NCI-H460 (cell line): ENCODE measurements at regions not wholly inside any gene's neighbourhood (a gene's known extent, or its start where the extent isn't known, plus 50 kb on each side); places are given as distances from the start of the nearest gene placed in this dataset.

ENCODE experiments used
- DNase-seq: peaks from one replicate; pipeline ENCODE4 v3.0.0-alpha.2; 2016; ENCODE audit warnings: low read depth; ENCODE audit errors: extremely low read depth

- no peak for DNase-seq
Observed at GRCh38 chr10:42969909-42970308, 107.0 kb upstream of the RET start.

DNA sequence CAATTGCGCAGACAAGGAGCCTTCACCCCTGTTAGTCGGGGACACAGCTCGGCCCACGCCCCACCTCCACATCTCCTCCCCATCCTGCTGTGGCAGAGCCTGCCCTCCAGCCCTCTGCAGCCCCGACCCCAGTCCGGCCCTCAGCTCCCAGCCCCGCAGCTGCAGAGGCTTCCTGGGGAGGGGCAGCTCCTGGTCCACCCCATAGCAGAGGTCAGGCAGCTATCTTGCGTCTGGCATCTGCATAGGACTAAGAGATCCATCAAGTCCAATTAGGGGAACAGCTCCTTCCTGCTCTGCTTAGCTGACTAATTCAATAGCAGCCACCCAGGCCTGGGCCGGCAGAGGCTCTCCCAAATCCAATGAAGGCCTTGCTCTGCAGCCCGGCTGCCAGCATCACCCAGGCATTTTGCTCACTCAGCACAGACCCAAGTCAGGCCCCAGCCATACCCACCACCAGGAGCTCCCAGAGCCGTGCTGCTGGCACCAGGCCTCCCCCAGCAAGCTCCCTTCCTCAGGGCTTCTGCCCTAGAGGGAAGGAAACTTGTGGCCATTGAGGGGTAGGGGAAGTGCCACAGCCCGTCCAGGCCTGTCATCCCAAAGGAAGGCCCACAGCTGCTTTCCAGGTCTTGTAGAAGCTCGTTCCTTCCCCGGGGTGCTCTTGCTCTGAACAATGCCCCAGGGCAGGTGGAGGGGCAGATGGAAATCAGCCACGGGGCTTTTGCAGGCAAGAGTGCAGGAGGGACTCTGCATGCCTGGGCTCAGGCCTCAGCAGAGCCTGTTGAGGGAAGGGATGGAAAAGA lies 106.2 kb upstream of the RET start:
- DNase-seq: no peak

GRCh38 chr10:42971251-42971599 lies 105.6 kb upstream of the RET start:
- DNase-seq: no peak

DNA sequence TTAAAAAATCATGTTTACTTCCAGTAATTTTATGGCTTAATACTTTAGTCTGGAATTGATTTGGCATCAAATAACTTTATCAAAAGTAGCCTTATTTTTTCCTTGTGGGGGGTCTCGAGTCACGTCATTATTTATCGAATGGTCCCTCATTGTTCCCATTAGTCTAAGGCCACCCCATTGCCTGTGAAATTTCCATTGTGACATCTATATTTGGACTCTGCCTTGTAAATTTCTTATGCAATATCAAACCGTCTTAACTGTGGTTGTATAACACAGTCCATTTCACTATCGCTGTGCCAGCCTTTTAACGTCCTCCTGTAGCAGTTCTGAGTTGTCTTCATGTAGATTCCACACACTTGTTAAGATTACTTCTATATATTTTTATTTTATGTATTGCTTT lies 103.9 kb upstream of the RET start:
- no peak for DNase-seq

DNA sequence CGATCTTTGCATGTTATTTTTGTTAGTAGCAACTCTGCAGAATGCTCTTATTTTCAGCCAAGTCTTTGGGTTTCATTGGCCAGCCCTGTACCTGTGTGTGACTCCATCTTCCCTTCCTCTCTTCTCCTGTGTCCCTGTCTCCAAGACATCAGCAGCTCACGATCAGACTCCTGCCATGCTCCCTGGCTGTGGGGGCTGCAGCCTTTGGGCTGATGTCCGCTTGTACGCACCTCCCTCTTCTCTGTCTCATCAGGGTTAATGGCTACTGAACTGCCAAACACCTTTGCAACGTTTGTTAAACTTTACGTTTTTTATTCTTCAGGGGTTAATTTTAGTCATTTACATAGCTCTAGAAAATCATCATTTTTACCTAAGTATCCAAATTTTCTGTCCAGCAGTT lies 103.5 kb upstream of the RET start:
- no peak for DNase-seq

GRCh38 chr10:42973870-42974692 lies 102.8 kb upstream of the RET start:
- DNase-seq: no peak

DNA sequence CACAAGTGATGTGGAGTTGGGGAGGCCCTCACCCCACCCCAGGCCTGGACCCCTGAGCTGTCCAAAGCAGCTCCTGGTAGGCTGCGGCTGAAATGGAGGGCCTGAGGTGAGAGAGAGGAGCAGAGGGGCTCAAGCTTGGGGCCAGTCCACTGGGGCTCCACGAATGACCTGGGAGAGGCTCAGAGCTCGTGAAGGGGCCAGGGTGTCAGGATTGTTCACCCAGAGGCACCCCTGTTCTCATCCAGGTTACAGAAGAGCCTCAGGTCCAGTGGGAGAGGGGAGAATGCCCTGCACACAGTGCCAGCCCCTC lies 102.2 kb upstream of the RET start:
- DNase-seq: no peak

DNA sequence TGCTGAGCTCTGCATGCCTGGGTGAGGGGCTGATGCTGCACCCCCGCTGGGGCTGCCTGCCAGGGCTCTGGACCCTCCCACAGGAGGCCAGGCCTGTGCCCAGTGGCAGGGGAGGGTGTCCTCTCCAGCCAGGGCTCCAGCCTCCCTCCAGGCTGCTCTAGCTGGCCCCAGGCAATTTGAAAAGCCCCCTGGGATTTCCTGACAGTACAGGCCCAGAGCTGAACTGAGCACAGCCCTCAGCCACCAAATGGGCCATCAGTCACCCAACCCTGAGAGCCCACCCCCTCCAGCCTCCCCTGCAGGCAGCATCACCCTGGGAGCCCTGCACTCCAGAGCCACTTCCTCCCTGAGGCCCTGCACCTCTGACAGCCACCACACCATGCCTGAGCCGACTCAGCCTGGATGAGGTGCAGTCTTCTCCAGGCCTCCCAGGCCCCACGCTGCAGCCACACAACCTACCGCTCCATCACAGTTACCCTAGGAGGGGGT lies 101.8 kb upstream of the RET start:
- no peak for DNase-seq

- peak; percentile 6 for DNase-seq
Observed at GRCh38 chr10:42975558-42976340, 101.1 kb upstream of the RET start.

DNA sequence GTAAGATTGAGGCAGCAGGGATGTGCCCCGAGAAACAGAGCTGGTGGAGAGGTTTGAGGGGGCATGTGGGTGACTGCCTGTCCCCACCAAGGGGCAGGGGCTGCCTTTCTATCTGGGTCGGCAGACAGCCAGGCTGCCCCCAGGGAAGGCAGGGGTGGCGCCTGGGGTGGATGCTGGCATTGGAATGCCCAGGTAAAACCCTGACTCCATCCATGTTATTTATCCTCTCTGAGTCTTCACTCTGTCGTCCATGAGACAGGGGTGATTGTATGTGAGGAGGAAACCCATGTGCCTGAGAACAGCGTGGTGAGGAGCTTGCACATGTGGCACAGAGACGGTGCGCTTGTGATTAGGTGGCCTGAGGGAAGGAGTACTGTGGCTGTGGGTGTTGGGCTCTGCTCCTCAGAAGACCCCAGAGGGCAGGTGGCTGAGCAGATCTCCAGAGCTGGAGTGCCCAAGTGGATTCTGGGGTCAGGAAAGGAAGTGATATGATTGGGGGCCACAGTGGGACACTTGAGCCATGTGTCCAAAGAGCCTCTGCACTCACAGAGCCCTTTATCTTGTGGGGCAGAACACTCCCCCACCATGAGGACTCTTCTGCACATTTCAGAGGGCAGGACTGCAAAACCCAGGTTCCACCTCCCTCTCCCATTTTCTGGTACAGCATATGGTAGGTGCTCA lies 100.4 kb upstream of the RET start:
- no peak for DNase-seq

- no peak for DNase-seq
Observed at GRCh38 chr10:42977032-42977416, 99.8 kb upstream of the RET start.

DNA sequence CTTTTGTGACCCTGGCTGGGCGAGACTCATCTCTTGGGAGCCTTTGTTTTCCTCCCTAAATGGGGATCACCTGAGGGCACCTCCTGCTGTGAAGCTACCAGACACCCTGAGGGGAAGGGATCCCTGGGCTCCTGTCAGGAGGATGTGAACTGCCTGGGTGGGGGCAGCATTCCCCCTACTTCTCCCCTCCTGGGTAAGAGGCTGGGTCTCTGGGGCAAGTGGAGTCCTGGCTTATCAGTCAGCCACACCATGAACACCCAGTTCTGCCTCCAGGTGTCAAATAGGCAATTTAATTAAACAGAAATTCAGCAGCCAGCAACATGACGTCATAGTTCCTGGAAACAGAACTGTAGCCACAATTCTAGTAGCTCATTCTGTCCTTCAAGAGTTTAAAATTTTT lies 97.7 kb upstream of the RET start:
- DNase-seq: no peak

- no peak for DNase-seq
Observed at GRCh38 chr10:42979721-42980467, 97.0 kb upstream of the RET start.

DNA sequence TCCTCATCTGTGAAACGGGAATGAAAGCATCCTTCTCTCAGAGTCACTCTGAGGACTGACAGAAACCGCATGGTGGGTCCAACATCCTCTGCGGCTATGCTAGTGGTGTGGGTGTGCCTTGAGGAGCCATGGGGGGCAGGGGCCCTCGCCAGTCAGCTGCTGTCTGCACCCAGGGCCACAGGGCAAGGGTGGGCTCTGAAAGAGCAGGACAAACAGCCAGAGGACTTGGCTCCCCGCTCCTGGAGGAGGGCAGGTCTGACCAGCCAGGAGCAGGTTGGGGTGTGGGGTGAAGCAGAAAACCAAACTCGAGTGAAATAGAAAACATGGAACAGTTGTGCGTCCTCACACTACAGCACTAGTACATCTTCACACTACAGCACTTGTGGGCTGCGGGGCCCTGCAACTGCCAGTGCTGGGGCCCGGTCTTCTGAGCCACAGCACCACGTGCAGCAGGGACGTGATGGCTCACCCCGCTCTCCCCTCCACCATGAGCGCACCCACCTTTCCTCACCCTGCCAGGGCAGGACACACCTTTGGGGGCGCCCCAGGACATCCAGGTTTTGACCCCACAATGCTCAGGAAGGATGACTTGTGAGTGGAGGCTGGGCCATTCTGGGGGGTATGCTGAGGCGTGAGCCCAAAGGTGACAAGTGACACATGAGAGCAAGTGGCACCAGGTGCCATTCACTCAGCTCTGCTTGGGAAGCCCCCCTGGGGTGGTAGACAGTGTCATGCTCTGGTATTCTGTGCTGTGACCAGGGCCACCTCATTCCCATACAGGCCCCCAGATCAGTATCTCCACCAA lies 96.1 kb upstream of the RET start:
- no peak for DNase-seq

GRCh38 chr10:42981358-42982236 lies 95.3 kb upstream of the RET start:
- no peak for DNase-seq

- DNase-seq: no peak
Observed at GRCh38 chr10:42982891-42983506, 93.9 kb upstream of the RET start.

- DNase-seq: no peak
Observed at GRCh38 chr10:42983591-42983990, 93.3 kb upstream of the RET start.

- no peak for DNase-seq
Observed at GRCh38 chr10:42984035-42984610, 92.7 kb upstream of the RET start.
